Spleen (tissue), 11 donors: ENCODE measurements at regions not wholly inside any gene's neighbourhood (a gene's known extent, or its start where the extent isn't known, plus 50 kb on each side); places are given as distances from the start of the nearest gene placed in this dataset.

Experiments used
- DNase-seq: peaks from one replicate; pipeline ENCODE4 v3.0.0-alpha.2; 2020
- H3K27ac ChIP-seq, 8 donors: fragments of 200-600 bp; sonication (generic) in 7 of 8; 1 replicate in 4 of 8; 2 replicates in 4 of 8; pipeline versions ENCODE4 v1.5.0 to v1.8.0; 2016 to 2021; ENCODE audit warnings: inconsistent platforms in 4 of 8, mild to moderate bottlenecking in 4 of 8, moderate library complexity in 1 of 8
- H3K27me3 ChIP-seq, 7 donors: fragments of 200-600 bp; sonication (generic) in 6 of 7; replicated peaks in 1 of 7; 1 replicate in 4 of 7; 2 replicates in 3 of 7; pipeline versions ENCODE4 v1.5.0 to v1.8.0; 2016 to 2021; ENCODE audit warnings: inconsistent platforms in 3 of 7, mild to moderate bottlenecking in 1 of 7
- H3K36me3 ChIP-seq, 6 donors: fragments of 200-600 bp; sonication (generic) in 5 of 6; 1 replicate in 4 of 6; 2 replicates in 2 of 6; pipeline versions ENCODE4 v1.5.0 to v1.8.0; 2016 to 2021; ENCODE audit warnings: inconsistent platforms in 2 of 6
- H3K4me1 ChIP-seq, 6 donors: fragments of 200-600 bp; sonication (generic) in 5 of 6; 1 replicate in 3 of 6; 2 replicates in 3 of 6; pipeline versions ENCODE4 v1.5.0 to v1.8.0; 2016 to 2021; ENCODE audit warnings: inconsistent platforms in 3 of 6
- H3K4me3 ChIP-seq, 8 donors: fragments of 200-600 bp; sonication (generic) in 7 of 8; 1 replicate in 4 of 8; 2 replicates in 4 of 8; pipeline versions ENCODE4 v1.5.0 to v1.8.0; 2016 to 2021; ENCODE audit warnings: inconsistent platforms in 4 of 8, mild to moderate bottlenecking in 4 of 8, moderate library complexity in 2 of 8
- H3K9me3 ChIP-seq, 8 donors: fragments of 200-600 bp; sonication (generic) in 7 of 8; 1 replicate in 4 of 8; 2 replicates in 4 of 8; pipeline versions ENCODE4 v1.5.0 to v1.8.0; 2016 to 2021; ENCODE audit warnings: inconsistent platforms in 4 of 8
- POLR2A ChIP-seq, 3 donors: fragments of 450-650 bp; IDR thresholded peaks; one replicate each; pipeline ENCODE4 v1.5.1; 2017; ENCODE audit warnings: antibody characterized with exemption in 3 of 3, mild to moderate bottlenecking in 1 of 3
- POLR2AphosphoS5 ChIP-seq, 3 donors: sonication (generic); formaldehyde crosslinking; IDR thresholded peaks; one replicate each; pipeline ENCODE4 v1.5.1; 2017; ENCODE audit warnings: antibody characterized with exemption in 3 of 3
- WGBS, 5 donors: extraction: QIAGEN DNeasy Blood & Tissue Kit in 3 of 5; methylation state at CpG; one replicate each; pipeline versions ENCODE4 v1.1.5 to v1.1.7; 2013 to 2018; 5-methylcytosine and 5-hydroxymethylcytosine counted together
- intact Hi-C: fragments of 100-400 bp; cut with DNase I; formaldehyde crosslinking; loops from one replicate; pipeline ENCODE4 v1.15.0; 2023; ENCODE audit warnings: low total_unique reads
- TF ChIP-seq, protein P1 (sequence below), 11 experiments: fragments of 200-600 bp in 7 of 11; fragments of 450-650 bp in 4 of 11; sonication (generic) in 4 of 11; IDR thresholded peaks in 8 of 11; conservative IDR thresholded peaks in 3 of 11; 1 replicate in 7 of 11; 2 replicates in 4 of 11; pipeline versions ENCODE4 v1.4.0 to v1.8.0; 2016 to 2021; ENCODE audit warnings: antibody characterized with exemption in 11 of 11, inconsistent platforms in 4 of 11, mild to moderate bottlenecking in 1 of 11
- donor health status: healthy with polysubstance abuse.
- donor health status: DM: no; HTN: no; CAD: no; lungs with moderate emphysema.
- donor health status: DM: no; HTN: no; CAD: no.
- donor health status: Bipolar disorder and iron deficiency.
- donor health status: healthy.
- donor health status: DM: no; HTN: no; CAD: no.
- donor health status: DM: yes; HTN: yes; CAD: no.

- Histone ChIP-seq H3K27me3 (no peaks in the 10 kb centered on the region), H3K4me3 (no peak overlapping the region), H3K27ac (no peak overlapping the region), H3K4me1 (no peaks in the 10 kb centered on the region), H3K36me3 (no peaks in the 10 kb centered on the region), H3K9me3 (peaks cover 0 to under 1% (median 0%) of the 10 kb centered on the region in 8 donors)
- DNase-seq = no peak
- 84 to 93% (median 89%) methylated on average over 4 of the region's 4 CpGs for WGBS, 5 donors
- intact Hi-C loops = no loop called here
- no peak for TF ChIP-seq POLR2A (IDR thresholded peaks at IDR 0.05)
- no peak for TF ChIP-seq POLR2AphosphoS5 (IDR thresholded peaks at IDR 0.05)
- TF ChIP-seq, protein P1, sequence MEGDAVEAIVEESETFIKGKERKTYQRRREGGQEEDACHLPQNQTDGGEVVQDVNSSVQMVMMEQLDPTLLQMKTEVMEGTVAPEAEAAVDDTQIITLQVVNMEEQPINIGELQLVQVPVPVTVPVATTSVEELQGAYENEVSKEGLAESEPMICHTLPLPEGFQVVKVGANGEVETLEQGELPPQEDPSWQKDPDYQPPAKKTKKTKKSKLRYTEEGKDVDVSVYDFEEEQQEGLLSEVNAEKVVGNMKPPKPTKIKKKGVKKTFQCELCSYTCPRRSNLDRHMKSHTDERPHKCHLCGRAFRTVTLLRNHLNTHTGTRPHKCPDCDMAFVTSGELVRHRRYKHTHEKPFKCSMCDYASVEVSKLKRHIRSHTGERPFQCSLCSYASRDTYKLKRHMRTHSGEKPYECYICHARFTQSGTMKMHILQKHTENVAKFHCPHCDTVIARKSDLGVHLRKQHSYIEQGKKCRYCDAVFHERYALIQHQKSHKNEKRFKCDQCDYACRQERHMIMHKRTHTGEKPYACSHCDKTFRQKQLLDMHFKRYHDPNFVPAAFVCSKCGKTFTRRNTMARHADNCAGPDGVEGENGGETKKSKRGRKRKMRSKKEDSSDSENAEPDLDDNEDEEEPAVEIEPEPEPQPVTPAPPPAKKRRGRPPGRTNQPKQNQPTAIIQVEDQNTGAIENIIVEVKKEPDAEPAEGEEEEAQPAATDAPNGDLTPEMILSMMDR (IDR thresholded peaks at IDR 0.05 in 8 of 11, conservative IDR thresholded peaks at IDR 0.05 in 3 of 11) = no peak
Observed at GRCh38 chr6:147837540-147837939, 329.1 kb downstream of the SAMD5 start.

DNA sequence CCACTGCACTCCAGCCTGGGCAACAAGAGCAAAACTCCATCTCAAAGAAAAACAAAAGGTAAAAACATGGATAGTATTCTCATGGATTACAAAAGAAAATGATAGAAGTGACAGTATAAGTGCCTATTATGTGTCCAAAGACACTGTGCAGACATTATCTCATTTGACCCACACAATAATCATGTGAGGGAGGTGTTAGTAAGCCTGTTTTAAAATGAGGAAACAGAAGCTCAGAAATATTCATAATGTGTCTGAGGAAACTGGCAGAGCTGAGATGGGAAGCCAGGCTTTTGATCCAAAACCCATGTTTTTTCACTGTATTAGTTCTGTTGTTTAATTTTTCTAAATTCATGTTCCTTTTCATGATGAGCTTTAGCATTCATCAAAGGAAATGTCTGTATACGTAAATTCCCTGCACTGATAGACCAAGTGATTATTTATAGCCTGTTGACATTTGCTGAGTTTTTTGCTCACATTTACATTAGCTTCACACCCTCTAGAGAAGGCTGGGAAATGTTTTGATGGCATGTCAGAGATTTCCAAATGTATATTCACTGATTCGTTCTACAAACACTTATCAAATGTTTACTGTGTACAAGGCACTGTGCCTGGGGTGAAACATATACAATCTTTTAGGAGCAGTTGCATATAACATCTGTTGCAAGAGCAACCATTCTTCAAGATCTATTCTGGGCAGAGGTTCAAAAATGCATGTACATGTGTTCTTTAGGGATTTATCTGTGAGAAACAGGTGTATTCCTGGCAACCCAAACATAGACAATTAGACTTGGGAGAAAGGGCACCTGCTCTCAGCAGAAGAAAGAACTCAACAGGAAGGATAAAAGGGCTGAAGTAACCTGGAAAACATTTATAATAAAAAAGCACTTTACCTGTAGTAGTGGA, 331.5 kb downstream of the SAMD5 start:
- WGBS, 5 donors = 65 to 71% (median 70%) methylated on average over 2 of the region's 2 CpGs
- Histone ChIP-seq H3K27me3 (no peaks in the 10 kb centered on the region), H3K27ac (no peak overlapping the region), H3K9me3 (peaks cover 0 to 12% (median 0%) of the 10 kb centered on the region in 8 donors), H3K36me3 (no peaks in the 10 kb centered on the region), H3K4me3 (no peak overlapping the region), H3K4me1 (no peaks in the 10 kb centered on the region)
- no peak for DNase-seq
- intact Hi-C loops = no loop called here
- TF ChIP-seq POLR2A (IDR thresholded peaks at IDR 0.05) (no peak), POLR2AphosphoS5 (IDR thresholded peaks at IDR 0.05) (no peak)
- TF ChIP-seq, protein P1 (IDR thresholded peaks at IDR 0.05 in 8 of 11, conservative IDR thresholded peaks at IDR 0.05 in 3 of 11) = no peak

GRCh38 chr6:147841547-147842148, 333.2 kb downstream of the SAMD5 start:
- TF ChIP-seq, protein P1 (IDR thresholded peaks at IDR 0.05 in 8 of 11, conservative IDR thresholded peaks at IDR 0.05 in 3 of 11) = no peak
- TF ChIP-seq POLR2A (IDR thresholded peaks at IDR 0.05) (no peak), POLR2AphosphoS5 (IDR thresholded peaks at IDR 0.05) (no peak)

More at GRCh38 chr6:147841547-147842148, 333.2 kb downstream of the SAMD5 start:
- intact Hi-C loops = no loop called here
- H3K4me1 ChIP-seq = no peaks in the 10 kb centered on the region
- no peaks in the 10 kb centered on the region for H3K27me3 ChIP-seq
- H3K4me3 ChIP-seq = no peak overlapping the region
- DNase-seq = no peak
- 12 to 33% (median 18%) methylated on average over 1 of the region's 1 CpG for WGBS, 5 donors
- no peaks in the 10 kb centered on the region for H3K36me3 ChIP-seq
- H3K9me3 ChIP-seq = peaks cover 0 to 12% (median 0%) of the 10 kb centered on the region in 8 donors
- H3K27ac ChIP-seq = no peak overlapping the region
